Lower lobe of right lung (tissue), 2 donors: ENCODE measurements at regions not wholly inside any gene's neighbourhood (a gene's known extent, or its start where the extent isn't known, plus 50 kb on each side); places are given as distances from the start of the nearest gene placed in this dataset.

ENCODE experiments used
- ATAC-seq, 2 donors: fragments of 200-7000 bp; cut with Tn5 transposase; one replicate each; pipeline ENCODE4 v1.9.1; 2020 to 2022; ENCODE audit warnings: mild to moderate bottlenecking in 2 of 2, moderate library complexity in 2 of 2
- DNase-seq: peaks from one replicate; pipeline ENCODE4 v3.0.0-alpha.2; 2020
- H3K27ac ChIP-seq: fragments of 200-600 bp; one replicate; pipeline ENCODE4 v1.8.0; 2022
- H3K27me3 ChIP-seq: fragments of 200-600 bp; one replicate; pipeline ENCODE4 v1.8.0; 2022; ENCODE audit warnings: low read depth
- H3K36me3 ChIP-seq: fragments of 200-600 bp; one replicate; pipeline ENCODE4 v1.8.0; 2022; ENCODE audit warnings: mild to moderate bottlenecking
- H3K4me1 ChIP-seq: fragments of 200-600 bp; one replicate; pipeline ENCODE4 v1.8.0; 2022
- H3K4me3 ChIP-seq: fragments of 200-600 bp; one replicate; pipeline ENCODE4 v1.8.0; 2022; ENCODE audit warnings: mild to moderate bottlenecking
- H3K9me3 ChIP-seq: fragments of 200-600 bp; one replicate; pipeline ENCODE4 v1.8.0; 2022
- intact Hi-C: fragments of 100-400 bp; cut with DNase I; formaldehyde crosslinking; loops from one replicate; pipeline ENCODE4 v1.11.0; 2022
- TF ChIP-seq, protein P1 (sequence below): fragments of 200-600 bp; IDR thresholded peaks from one replicate; pipeline ENCODE4 v1.8.0; 2022; ENCODE audit warnings: antibody characterized with exemption, mild to moderate bottlenecking
- donor health status: DM: no; HTN: yes; CAD: no; lungs with severe emphysema.

DNA sequence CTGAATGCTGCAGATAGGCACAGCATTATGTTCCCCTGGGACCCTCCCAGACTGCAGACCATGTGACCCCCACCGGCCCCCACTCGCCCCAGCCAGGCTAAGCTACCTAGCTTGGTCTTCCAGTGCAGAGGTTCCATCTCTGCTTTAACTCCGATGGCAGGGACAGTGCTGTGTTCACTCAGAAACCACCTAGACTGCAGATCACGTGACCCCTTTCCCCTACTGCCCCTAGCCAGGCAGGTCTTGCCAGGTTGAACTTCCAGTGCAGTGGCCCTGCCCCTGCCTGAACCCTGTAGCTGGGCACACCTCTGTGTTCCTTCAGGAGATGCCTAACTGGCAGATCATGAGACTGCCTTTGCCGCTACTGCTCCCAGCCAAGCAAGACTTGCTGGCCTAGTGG lies 1116.2 kb downstream of the FLRT2 start:
- no peak for DNase-seq
- Histone ChIP-seq H3K9me3 (no peaks in the 10 kb centered on the region), H3K27me3 (no peaks in the 10 kb centered on the region), H3K27ac (no peak overlapping the region), H3K4me1 (no peaks in the 10 kb centered on the region), H3K36me3 (no peaks in the 10 kb centered on the region), H3K4me3 (no peak overlapping the region)
- ATAC-seq = no peak
- TF ChIP-seq, protein P1, sequence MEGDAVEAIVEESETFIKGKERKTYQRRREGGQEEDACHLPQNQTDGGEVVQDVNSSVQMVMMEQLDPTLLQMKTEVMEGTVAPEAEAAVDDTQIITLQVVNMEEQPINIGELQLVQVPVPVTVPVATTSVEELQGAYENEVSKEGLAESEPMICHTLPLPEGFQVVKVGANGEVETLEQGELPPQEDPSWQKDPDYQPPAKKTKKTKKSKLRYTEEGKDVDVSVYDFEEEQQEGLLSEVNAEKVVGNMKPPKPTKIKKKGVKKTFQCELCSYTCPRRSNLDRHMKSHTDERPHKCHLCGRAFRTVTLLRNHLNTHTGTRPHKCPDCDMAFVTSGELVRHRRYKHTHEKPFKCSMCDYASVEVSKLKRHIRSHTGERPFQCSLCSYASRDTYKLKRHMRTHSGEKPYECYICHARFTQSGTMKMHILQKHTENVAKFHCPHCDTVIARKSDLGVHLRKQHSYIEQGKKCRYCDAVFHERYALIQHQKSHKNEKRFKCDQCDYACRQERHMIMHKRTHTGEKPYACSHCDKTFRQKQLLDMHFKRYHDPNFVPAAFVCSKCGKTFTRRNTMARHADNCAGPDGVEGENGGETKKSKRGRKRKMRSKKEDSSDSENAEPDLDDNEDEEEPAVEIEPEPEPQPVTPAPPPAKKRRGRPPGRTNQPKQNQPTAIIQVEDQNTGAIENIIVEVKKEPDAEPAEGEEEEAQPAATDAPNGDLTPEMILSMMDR = no peak
- intact Hi-C loops = no loop called here

DNA sequence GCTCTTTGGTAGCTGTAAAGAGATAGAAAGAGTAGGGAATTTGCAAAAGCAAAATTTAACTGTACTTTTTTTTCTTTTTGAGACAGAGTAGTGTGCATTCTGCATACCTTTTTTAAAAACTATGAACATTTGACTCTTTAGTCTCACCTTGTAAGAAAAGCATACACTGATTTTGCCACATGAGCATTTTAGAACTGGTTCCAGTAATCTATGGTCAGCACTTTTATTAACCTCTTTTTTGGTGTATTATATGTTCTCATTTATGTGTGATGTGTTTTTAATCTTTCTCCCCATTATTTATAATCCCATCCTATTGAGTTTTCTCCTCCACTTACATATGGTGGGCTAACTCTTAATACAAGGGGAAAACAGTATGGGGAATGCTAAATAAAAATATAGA lies 1111.4 kb downstream of the FLRT2 start:
- DNase-seq (no peak), ATAC-seq (no peak)
- Histone ChIP-seq H3K4me1 (no peaks in the 10 kb centered on the region), H3K27ac (no peak overlapping the region), H3K27me3 (no peaks in the 10 kb centered on the region), H3K9me3 (no peaks in the 10 kb centered on the region), H3K36me3 (no peaks in the 10 kb centered on the region), H3K4me3 (no peak overlapping the region)
- TF ChIP-seq, protein P1 = no peak
- intact Hi-C loops = no loop called here

DNA sequence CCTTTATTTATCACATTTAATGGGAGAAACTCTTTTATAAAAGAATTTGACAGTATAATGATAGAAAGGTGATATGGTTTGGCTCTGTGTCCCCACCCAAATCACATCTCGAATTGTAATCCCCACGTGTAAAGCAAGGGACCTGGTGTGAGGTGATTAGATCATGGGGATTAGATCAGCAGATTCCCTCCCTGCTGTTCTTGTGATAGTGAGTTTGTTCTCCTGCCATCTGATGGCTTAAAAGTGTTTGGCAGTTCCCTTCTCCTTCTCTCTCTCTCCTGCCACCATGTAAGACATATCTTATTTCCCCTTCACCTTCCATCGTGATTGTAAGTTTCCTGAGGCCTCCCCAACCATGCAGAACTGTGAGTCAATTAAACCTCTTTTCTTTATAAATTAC lies 1110.3 kb downstream of the FLRT2 start:
- Histone ChIP-seq H3K27ac (no peak overlapping the region), H3K4me1 (no peaks in the 10 kb centered on the region), H3K9me3 (no peaks in the 10 kb centered on the region), H3K4me3 (no peak overlapping the region), H3K36me3 (no peaks in the 10 kb centered on the region), H3K27me3 (no peaks in the 10 kb centered on the region)
- DNase-seq (no peak), ATAC-seq (no peak)
- intact Hi-C loops = no loop called here
- TF ChIP-seq, protein P1 = no peak

DNA sequence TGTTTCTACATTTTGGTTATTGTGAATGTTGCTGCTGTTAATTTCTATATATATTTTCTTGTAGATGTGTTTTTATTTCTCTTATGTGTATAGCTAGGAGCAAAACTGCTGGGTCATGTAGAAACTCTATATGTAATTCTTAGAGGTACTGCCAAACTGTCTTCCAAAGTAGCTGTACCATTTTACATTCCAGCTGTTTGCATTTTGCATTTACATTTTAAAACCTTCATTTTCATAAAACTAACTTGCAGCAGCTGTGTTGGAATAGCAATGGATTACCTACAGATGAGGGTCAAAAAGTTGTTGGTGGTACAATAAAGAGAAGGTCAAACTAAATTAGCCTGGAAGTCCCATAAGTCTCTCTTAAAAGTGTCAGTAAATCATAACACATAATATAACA lies 1109.7 kb downstream of the FLRT2 start:
- ATAC-seq = no peak
- no peak overlapping the region for H3K27ac ChIP-seq
- no peaks in the 10 kb centered on the region for H3K9me3 ChIP-seq
- intact Hi-C loops = no loop called here
- TF ChIP-seq, protein P1 = no peak
- no peaks in the 10 kb centered on the region for H3K36me3 ChIP-seq
- no peaks in the 10 kb centered on the region for H3K27me3 ChIP-seq
- no peak for DNase-seq
- no peak overlapping the region for H3K4me3 ChIP-seq
- H3K4me1 ChIP-seq = no peaks in the 10 kb centered on the region

DNA sequence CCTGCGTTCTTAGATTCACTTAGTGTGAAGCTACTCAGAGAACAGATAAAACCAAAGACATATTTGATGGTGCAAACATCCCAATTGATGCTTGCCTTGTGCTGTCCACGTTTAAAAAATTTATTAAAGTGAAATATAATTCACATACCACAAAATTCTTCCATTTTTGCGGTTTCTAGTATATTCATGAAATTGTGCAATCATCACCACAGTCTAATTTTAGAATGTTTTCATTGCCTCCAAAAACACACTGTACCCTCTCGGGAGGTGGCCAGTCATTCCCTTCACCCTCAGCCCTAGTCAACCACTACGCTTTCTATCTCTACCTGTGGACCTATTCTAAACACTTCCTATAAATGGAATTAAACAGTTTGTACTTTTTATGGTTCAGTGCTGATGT lies 1109.2 kb downstream of the FLRT2 start:
- no peak overlapping the region for H3K4me3 ChIP-seq
- no peaks in the 10 kb centered on the region for H3K36me3 ChIP-seq
- no peaks in the 10 kb centered on the region for H3K4me1 ChIP-seq
- no peaks in the 10 kb centered on the region for H3K9me3 ChIP-seq
- DNase-seq (no peak), ATAC-seq (no peak)
- TF ChIP-seq, protein P1 = no peak
- no peak overlapping the region for H3K27ac ChIP-seq
- intact Hi-C loops = no loop called here
- no peaks in the 10 kb centered on the region for H3K27me3 ChIP-seq

DNA sequence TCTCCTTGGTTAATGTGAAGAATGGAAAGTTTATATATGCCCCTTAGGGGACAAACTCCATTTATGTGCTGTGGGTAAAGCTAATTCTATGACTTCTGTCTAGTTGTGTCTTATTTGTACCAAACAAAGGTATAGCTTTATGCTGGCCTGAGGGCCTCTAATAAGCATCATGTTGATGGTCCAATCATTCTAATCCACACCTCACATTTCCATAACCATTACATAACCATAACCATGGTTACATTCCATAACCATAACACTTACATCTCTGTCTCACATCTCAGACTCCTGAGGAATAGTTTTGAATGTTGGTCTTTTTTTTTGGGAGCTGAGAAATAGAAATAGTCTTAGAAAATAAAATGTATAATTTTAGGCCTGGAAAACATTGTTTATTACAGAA lies 1097.1 kb downstream of the FLRT2 start:
- H3K4me3 ChIP-seq = no peak overlapping the region
- DNase-seq = no peak
- no peaks in the 10 kb centered on the region for H3K4me1 ChIP-seq
- H3K27me3 ChIP-seq = no peaks in the 10 kb centered on the region
- no peaks in the 10 kb centered on the region for H3K36me3 ChIP-seq
- H3K27ac ChIP-seq = no peak overlapping the region
- no peak for ATAC-seq
- H3K9me3 ChIP-seq = no peaks in the 10 kb centered on the region
- intact Hi-C loops = no loop called here
- TF ChIP-seq, protein P1 = no peak
